HG03108 (cell line): ENCODE measurements at regions not wholly inside any gene's neighbourhood (a gene's known extent, or its start where the extent isn't known, plus 50 kb on each side); places are given as distances from the start of the nearest gene placed in this dataset.
"Not testable (repeated sequence)": the region's sequence is repeated elsewhere in the genome, so short reads cannot be mapped to it uniquely, and the experiment has no call there.

ENCODE experiments used
- ATAC-seq: cut with Tn5 transposase; IDR thresholded peaks from one replicate; pipeline ENCODE4 v1.9.1; 2021; ENCODE audit warnings: moderate library complexity; ENCODE audit not compliant: unreplicated experiment

DNA sequence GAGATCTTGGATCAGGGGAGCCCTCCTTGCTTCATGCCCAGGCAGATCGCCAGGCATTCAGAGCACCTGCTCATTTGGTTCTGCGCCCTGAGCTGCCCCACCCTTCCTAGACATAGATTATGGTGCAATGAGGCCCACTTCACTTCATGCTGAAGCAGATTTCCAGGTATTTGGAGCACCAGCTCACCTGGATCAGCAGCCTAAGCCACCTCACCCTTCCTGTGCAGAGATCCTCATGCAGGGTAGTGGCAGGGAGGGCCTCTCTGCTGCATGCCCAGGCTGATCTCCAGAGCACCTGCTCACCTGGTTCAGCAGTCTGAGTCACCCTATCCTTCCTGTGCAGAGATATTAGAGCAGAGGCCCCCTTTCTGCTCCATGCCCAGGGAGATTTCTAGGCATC is 1966.1 kb downstream of the PCDH9 start:
- no peak for ATAC-seq

GRCh38 chr13:65260946-65261891 is 1968.9 kb downstream of the PCDH9 start:
- no peak for ATAC-seq

GRCh38 chr13:65240773-65241172 is 1989.4 kb downstream of the PCDH9 start:
- ATAC-seq = no peak

DNA sequence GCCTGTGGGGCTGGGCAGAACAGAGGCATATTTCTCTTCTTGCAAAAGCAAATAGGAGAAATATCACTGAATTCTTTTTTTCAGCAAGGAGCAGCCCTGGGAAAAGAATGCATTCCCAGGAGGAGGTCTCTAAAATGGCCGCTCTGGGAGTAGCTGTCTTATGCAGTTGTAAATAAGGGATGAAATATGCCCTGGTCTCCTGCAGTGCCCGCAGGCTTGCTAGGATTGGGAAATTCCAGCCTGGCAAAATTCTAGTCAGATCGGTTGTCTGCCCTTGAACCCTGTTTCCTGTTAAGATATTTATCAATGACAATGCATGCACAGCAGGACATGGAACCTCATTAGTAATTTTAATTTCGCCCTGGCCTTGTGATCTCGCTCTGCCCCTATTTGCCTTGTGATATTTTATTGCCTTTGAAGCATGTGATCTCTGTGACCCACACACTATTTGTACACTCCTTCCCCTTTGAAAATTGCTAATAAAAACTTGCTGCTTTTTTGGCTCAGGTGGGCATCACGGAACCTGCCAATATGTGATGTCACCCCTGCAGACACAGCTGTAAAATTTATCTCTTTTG is 1993.2 kb downstream of the PCDH9 start:
- no peak for ATAC-seq

DNA sequence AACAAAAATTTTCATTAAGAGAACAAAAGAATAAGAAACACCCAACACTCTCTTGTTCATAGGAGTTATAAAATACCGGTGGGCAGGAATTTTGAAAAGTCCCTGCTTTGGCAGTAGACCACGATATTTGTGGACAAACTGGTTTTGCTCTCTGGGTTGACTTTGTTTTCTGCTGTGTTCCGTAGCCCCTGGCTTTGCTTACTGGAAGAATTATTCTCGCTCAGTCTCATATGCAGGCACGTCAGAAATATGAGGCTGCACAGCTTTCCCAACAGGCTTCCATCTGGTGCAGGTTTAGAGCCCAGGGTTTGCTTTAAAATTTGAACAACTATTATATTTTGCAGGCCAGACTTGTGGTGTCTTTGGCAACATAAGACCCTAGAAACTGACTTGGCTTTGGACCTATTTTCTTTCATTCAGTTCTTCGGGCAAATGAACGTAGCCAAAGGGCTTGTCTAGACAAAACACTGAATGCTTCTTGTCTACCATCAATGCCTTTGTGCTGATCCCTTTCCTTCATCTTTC is 2012.6 kb downstream of the PCDH9 start:
- ATAC-seq = no peak

DNA sequence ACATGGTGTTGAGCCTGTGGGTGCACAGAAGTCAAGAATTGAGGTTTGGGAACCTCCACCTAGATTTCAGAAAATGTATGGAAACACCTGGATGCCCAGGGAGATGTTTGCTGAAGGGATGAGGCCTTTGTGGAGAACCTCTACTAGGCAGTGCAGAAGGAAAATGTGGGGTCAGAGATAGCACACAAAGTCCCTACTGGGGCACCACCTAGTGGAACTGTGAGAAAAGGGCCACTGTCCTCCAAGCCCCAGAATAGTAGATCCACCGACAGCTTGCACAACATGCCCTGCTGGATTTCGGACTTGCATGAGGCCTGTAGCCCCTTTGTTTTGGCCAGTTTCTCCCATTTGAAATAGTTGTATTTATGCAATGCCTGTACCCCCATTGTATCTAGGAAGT is 2027.3 kb downstream of the PCDH9 start:
- not testable (repeated sequence) for ATAC-seq

DNA sequence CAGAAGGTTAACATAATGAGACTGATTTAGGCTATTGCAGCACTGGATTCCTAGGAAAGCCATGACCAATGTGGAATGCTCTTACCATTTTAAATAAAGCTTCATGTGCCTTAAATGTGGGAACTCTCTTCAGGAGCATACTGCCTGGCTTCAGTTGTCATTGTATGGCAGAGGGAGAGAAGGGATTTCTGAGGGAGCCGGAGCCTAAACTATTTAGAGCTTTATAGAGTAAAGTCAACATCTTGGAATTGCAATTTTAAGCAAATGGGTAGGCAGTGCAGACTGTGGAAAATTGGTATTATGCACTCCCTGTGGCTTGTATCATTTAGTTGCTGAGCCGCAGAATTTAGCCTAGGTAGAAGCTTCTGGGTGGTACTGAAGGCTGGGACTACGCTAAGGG is 2041.4 kb downstream of the PCDH9 start:
- no peak for ATAC-seq

DNA sequence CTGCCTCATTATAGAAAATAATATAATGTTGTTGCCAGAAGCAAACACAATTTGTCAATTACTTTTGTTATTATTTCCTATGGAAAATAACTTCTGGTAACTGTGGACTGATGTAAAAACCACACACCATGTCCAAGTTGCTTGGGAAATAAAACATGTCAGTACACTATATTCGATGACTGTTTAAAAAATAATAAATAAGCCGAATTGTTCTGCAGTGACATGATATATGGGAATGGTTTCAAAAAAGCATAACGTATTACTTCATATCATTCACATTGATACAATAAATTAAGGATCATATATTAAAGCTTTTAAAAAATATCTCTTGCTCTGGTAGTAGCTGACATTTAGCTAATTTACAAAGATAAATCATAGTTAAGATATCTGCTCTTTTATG is 2062.1 kb downstream of the PCDH9 start:
- ATAC-seq = no peak

GRCh38 chr13:65166675-65167074 is 2063.5 kb downstream of the PCDH9 start:
- no peak for ATAC-seq

- ATAC-seq = no peak
Measured at GRCh38 chr13:65159803-65160202, 2070.3 kb downstream of the PCDH9 start.

GRCh38 chr13:65155861-65156260 is 2074.3 kb downstream of the PCDH9 start:
- no peak for ATAC-seq

DNA sequence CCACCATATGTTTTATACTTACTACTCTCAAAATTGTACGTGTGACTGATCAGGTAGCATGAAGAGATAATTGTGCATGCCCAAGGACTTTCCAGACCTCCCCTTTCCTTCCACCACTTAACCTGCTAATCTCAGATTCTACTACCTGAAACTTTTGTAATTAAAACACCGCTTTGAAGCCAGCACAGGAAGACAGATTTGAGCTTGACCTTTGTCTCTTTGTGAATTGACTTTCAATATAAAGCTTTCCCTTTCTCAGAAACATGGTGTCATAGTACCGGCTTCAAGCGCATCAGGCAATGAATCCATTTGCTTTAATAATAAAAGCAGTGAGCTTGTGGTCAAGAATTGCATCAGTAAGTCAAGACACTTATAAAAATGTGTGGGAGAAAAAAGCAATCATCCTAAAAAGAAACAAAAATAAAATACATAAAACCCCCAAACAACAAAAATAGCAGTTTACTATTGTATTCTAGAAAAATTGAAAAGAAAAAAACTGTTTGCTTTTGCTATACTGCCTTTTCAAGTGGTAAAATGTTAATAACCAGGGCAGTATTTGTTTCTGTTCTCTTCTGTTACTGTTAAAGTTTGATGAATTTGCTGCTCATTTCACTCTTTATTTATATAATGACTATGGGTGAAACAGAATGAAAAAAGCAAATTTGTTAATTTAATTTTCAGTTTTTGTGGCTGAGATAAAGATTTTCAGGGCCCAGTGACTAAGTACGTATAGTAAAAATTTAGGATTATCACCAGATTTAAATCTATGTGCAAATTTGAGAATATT is 2075.3 kb downstream of the PCDH9 start:
- no peak for ATAC-seq

GRCh38 chr13:65149687-65150086 is 2080.4 kb downstream of the PCDH9 start:
- no peak for ATAC-seq

- no peak for ATAC-seq
Measured at GRCh38 chr13:65143920-65144319, 2086.2 kb downstream of the PCDH9 start.

GRCh38 chr13:65133094-65133493 is 2097.0 kb downstream of the PCDH9 start:
- no peak for ATAC-seq

- no peak for ATAC-seq
Measured at GRCh38 chr13:65125236-65125635, 2104.9 kb downstream of the PCDH9 start.

GRCh38 chr13:65112531-65112941 is 2117.6 kb downstream of the PCDH9 start:
- ATAC-seq = no peak

DNA sequence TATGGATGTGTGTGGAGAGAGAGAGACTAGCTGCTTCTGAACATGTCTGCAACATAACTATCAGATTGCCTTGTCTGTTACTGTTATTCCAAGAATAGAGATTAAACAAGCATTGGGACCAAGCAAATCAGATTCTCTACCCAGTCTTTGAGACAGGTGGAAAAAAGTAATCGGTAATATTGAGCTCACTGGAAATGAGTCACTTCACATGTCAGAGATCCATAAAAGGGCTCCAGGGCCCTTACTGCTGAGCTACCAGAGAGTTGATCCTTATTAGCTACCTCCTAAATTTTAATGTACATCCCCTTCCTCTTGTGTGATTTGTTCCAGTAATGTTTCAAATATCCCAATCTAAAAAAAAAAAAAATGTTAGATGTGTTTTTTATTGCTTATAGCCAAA is 2118.0 kb downstream of the PCDH9 start:
- no peak for ATAC-seq

GRCh38 chr13:65111223-65111622 is 2118.9 kb downstream of the PCDH9 start:
- no peak for ATAC-seq

DNA sequence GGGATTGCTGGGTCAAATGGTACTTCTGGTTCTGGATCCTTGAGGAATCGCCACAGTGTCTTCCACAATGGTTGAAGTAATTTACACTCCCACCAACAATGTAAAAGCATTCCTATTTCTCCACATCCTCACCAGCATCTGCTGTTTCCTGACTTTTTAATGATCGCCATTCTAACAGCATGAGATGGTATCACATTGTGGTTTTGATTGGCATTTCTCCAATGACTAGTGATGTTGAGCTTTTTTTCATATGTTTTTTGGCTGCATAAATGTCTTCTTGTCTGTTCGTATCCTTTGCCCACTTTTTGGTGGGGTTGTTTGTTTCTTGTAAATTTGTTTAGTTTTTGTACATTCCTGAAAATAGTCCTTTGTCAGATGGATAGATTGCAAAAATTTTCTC is 2125.7 kb downstream of the PCDH9 start:
- ATAC-seq = not testable (repeated sequence)

DNA sequence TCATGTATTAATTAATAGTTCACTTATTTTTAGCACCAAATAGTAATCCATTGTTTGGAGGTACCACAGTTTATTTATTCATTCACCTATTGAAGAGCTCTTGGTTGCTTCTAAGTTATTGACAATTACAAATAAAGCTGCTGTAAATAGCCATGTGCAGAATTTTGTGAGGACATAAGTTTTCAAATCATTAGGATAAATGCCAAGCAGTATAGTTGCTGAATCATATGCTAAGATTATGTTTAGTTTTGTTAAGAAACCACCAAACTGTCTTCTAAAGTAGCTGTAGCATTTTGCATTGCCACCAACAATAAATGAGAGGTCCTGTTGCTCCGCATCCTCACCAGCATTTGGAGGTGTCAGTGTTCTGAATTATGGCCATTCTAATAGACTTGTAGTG is 2126.8 kb downstream of the PCDH9 start:
- ATAC-seq = no peak
